HCT116 (cell line): ENCODE measurements at regions not wholly inside any gene's neighbourhood (a gene's known extent, or its start where the extent isn't known, plus 50 kb on each side); places are given as distances from the start of the nearest gene placed in this dataset.

Experiments used
- ATAC-seq: fragments of 200-7000 bp; cut with Tn5 transposase; 2 replicates; pipeline ENCODE4 v1.9.1; 2020; ENCODE audit warnings: mild to moderate bottlenecking, moderate library complexity
- BruUV-seq: library from RNA; stranded (reverse); fragments of 400-500 nt; replicated peaks from 2 replicates; lab custom pipeline; 2021; lab: Mats Ljungman, UMichigan
- CTCF ChIA-PET: fragments of 300-600 bp; sonication (Branson Sonifier 250); formaldehyde crosslinking; loops from one replicate; lab custom pipeline; 2021; ENCODE audit warnings: antibody characterized with exemption; lab: Charles Lee
- POLR2A ChIA-PET: fragments of 300-600, 350-600 bp; sonication (Branson Sonifier 250); formaldehyde crosslinking; loops from one replicate; lab custom pipeline; 2021; ENCODE audit warnings: antibody characterized with exemption; lab: Charles Lee
- RAD21 ChIA-PET, 2 experiments: fragments of 300-600 bp; sonication (Branson Sonifier 250); formaldehyde crosslinking; loops; one replicate each; lab custom pipeline; 2023; ENCODE audit warnings: low total read pairs in 2 of 2; ENCODE audit not compliant: uncharacterized antibody in 2 of 2, unreplicated experiment in 2 of 2, low non-redundant PET in 1 of 2; lab: Charles Lee
- DNase-seq: peaks from one replicate; pipeline ENCODE4 v3.0.0-alpha.2; 2010; ENCODE audit warnings: low read depth, low spot score
- H2AFZ ChIP-seq: fragments of 200-600 bp; shearing (Covaris generic), sonication (generic); 2 replicates; pipeline ENCODE4 v1.6.1; 2017; ENCODE audit warnings: low read depth, mixed run types, mixed read lengths, antibody characterized with exemption, low read length; ENCODE audit not compliant: poor library complexity, severe bottlenecking
- H3K27ac ChIP-seq: 2 replicates; pipeline ENCODE4 v1.5.1; 2012; ENCODE audit warnings: low read depth, low read length
- H3K27me3 ChIP-seq: fragments of 200-600 bp; sonication (generic); 2 replicates; pipeline ENCODE4 v1.6.1; 2016; ENCODE audit warnings: mixed run types, low read length, mixed read lengths; ENCODE audit not compliant: insufficient read depth
- H3K36me3 ChIP-seq, 2 experiments: fragments of 200-500 bp in 1 of 2; fragments of 200-600 bp in 1 of 2; sonication (Bioruptor generic) in 1 of 2; sonication (generic) in 1 of 2; 2 replicates each; pipeline versions ENCODE4 v1.5.1 to v1.6.1; 2014 to 2016; ENCODE audit warnings: low read length in 2 of 2, inconsistent platforms in 1 of 2, mixed read lengths in 1 of 2, mixed run types in 1 of 2; ENCODE audit not compliant: insufficient read depth in 2 of 2, control insufficient read depth in 1 of 2
- H3K4me1 ChIP-seq, 2 experiments: fragments of 200-600 bp in 1 of 2; sonication (generic) in 1 of 2; 2 replicates each; pipeline versions ENCODE4 v1.5.1 to v1.6.1; 2012 to 2017; ENCODE audit warnings: low read length in 2 of 2, inconsistent platforms in 1 of 2, mild to moderate bottlenecking in 1 of 2, mixed read lengths in 1 of 2, mixed run types in 1 of 2, moderate library complexity in 1 of 2; ENCODE audit not compliant: insufficient read depth in 2 of 2, control insufficient read depth in 1 of 2
- H3K4me2 ChIP-seq: fragments of 200-600 bp; sonication (generic); 2 replicates; pipeline ENCODE4 v1.6.1; 2017; ENCODE audit warnings: mixed run types, low read length, mixed read lengths
- H3K4me3 ChIP-seq, 2 experiments: fragments of 200-600 bp in 1 of 2; sonication (generic) in 1 of 2; replicated peaks in 1 of 2; 2 replicates each; pipeline ENCODE4 v1.5.1; 2011 to 2016; ENCODE audit warnings: low read length in 2 of 2, control low read depth in 1 of 2, low read depth in 1 of 2, mild to moderate bottlenecking in 1 of 2, mixed read lengths in 1 of 2, mixed run types in 1 of 2
- H3K79me2 ChIP-seq: fragments of 200-600 bp; sonication (generic); 2 replicates; pipeline ENCODE4 v1.6.1; 2017; ENCODE audit warnings: mild to moderate bottlenecking, mixed run types, low read length, moderate library complexity, mixed read lengths; ENCODE audit not compliant: insufficient read depth
- H3K9ac ChIP-seq: fragments of 200-600 bp; sonication (generic); 2 replicates; pipeline ENCODE4 v1.6.1; 2016; ENCODE audit warnings: low read length, mixed read lengths
- H3K9me2 ChIP-seq: fragments of 200-600 bp; sonication (generic), shearing (Covaris generic); 2 replicates; pipeline ENCODE4 v1.6.1; 2017; ENCODE audit warnings: mixed run types, mild to moderate bottlenecking, moderate library complexity; ENCODE audit not compliant: insufficient read depth
- H3K9me3 ChIP-seq, 2 experiments: fragments of 200-500 bp in 1 of 2; fragments of 200-600 bp in 1 of 2; sonication (Bioruptor generic) in 1 of 2; sonication (generic) in 1 of 2; 2 replicates each; pipeline ENCODE4 v1.6.1; 2014 to 2017; ENCODE audit warnings: low read length in 2 of 2, mixed read lengths in 2 of 2, inconsistent platforms in 1 of 2, low read depth in 1 of 2, mild to moderate bottlenecking in 1 of 2, mixed run types in 1 of 2, moderate library complexity in 1 of 2; ENCODE audit not compliant: control insufficient read depth in 1 of 2, insufficient read depth in 1 of 2
- H4K20me1 ChIP-seq: fragments of 200-600 bp; sonication (generic), shearing (Covaris generic); 2 replicates; pipeline ENCODE4 v1.6.1; 2017; ENCODE audit warnings: mixed run types, mild to moderate bottlenecking, moderate library complexity; ENCODE audit not compliant: insufficient read depth
- ATF3 ChIP-seq: IDR thresholded peaks from 2 replicates; pipeline ENCODE4 v1.6.1; 2012
- CBX3 ChIP-seq: IDR thresholded peaks from 2 replicates; pipeline ENCODE4 v1.6.1; 2012; ENCODE audit warnings: low read depth
- CTCF ChIP-seq, 3 experiments: fragments of 200-600 bp in 1 of 3; sonication (generic) in 1 of 3; IDR thresholded peaks in 2 of 3; conservative IDR thresholded peaks in 1 of 3; 2 replicates each; pipeline ENCODE4 v1.5.1; 2012 to 2017; ENCODE audit warnings: low read depth in 2 of 3, low read length in 2 of 3, antibody characterized with exemption in 1 of 3, borderline replicate concordance in 1 of 3, control low read depth in 1 of 3, mild to moderate bottlenecking in 1 of 3, mixed read lengths in 1 of 3, mixed run types in 1 of 3, moderate library complexity in 1 of 3; ENCODE audit not compliant: insufficient read depth in 1 of 3
- EGR1 ChIP-seq: IDR thresholded peaks from 2 replicates; pipeline ENCODE4 v1.6.1; 2012; ENCODE audit warnings: low read depth
- ELF1 ChIP-seq: IDR thresholded peaks from 2 replicates; pipeline ENCODE4 v1.6.1; 2012; ENCODE audit warnings: low read depth, borderline replicate concordance
- EZH2 ChIP-seq: fragments of 200-600 bp; sonication (generic); IDR thresholded peaks from 2 replicates; pipeline ENCODE4 v1.6.1; 2017; ENCODE audit warnings: antibody characterized with exemption, mixed run types
- FOSL1 ChIP-seq: IDR thresholded peaks from 2 replicates; pipeline ENCODE4 v1.6.1; 2012; ENCODE audit warnings: low read depth
- JUND ChIP-seq: IDR thresholded peaks from 2 replicates; pipeline ENCODE4 v1.6.1; 2012
- POLR2AphosphoS5 ChIP-seq: IDR thresholded peaks from 2 replicates; pipeline ENCODE4 v1.6.1; 2011; ENCODE audit warnings: mild to moderate bottlenecking, low read depth, low read length, moderate library complexity
- RAD21 ChIP-seq: IDR thresholded peaks from 2 replicates; pipeline ENCODE4 v1.6.1; 2012; ENCODE audit warnings: low read depth, mild to moderate bottlenecking
- SIN3A ChIP-seq: IDR thresholded peaks from 2 replicates; pipeline ENCODE4 v1.6.1; 2012; ENCODE audit warnings: low read depth
- YY1 ChIP-seq: IDR thresholded peaks from 2 replicates; pipeline ENCODE4 v1.6.1; 2011; ENCODE audit warnings: low read length, low read depth, moderate library complexity, mild to moderate bottlenecking; ENCODE audit not compliant: insufficient replicate concordance; ENCODE audit errors: extremely low read depth
- ZFX ChIP-seq: fragments of 450-650 bp; IDR thresholded peaks from 2 replicates; pipeline ENCODE4 v1.6.1; 2017
- intact Hi-C: fragments of 100-400 bp; cut with micrococcal nuclease; formaldehyde crosslinking; loops from 2 replicates; pipeline ENCODE4 v1.10.0; 2022
- TF ChIP-seq, protein P1 (sequence below): IDR thresholded peaks from 2 replicates; pipeline ENCODE4 v1.6.1; 2012

DNA sequence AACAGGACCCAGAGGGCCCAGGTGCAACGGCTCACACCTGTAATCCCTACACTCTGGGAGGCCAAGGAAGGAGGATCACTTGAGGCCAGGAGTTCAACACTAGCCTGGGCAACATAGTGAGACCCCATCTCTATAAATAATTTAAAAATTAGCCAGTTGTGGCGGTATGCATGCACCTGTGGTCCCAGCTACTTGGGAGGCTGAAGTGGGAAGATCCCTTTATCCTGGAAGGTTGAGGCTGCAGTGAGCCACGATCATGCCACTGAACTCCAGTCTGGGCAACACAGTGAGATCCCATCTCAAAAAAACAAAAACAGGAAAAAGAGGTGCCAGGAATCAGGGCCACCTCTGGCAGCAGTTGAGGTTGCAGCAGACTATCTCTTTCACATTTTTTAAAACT is 85.7 kb upstream of the NUDT7 start:
- H4K20me1 ChIP-seq, result no peaks in the 10 kb centered on the region
- H3K79me2 ChIP-seq, result no peaks in the 10 kb centered on the region
- POLR2A ChIA-PET, result no interaction called here
- no peak overlapping the region for H3K9ac ChIP-seq
- no peaks in the 10 kb centered on the region for H3K9me2 ChIP-seq
- intact Hi-C loops, result no loop called here
- H3K4me1 ChIP-seq, result no peaks in the 10 kb centered on the region
- RAD21 ChIA-PET, result no interaction called here
- CTCF ChIA-PET, result no interaction called here
- BruUV-seq, result no TSS peak
- TF ChIP-seq EZH2, result no peak
- TF ChIP-seq YY1, result no peak
- TF ChIP-seq FOSL1, result no peak
- TF ChIP-seq ZFX, result no peak
- no peak for TF ChIP-seq EGR1
- no peak for TF ChIP-seq JUND
- TF ChIP-seq RAD21, result no peak
- no peak for TF ChIP-seq CTCF (IDR thresholded peaks at IDR 0.05 in 2 of 3, conservative IDR thresholded peaks at IDR 0.05 in 1 of 3; ENCODE audit: borderline replicate concordance in 1 of 3, insufficient read depth in 1 of 3, low read depth in 2 of 3, low read length in 2 of 3)
- TF ChIP-seq POLR2AphosphoS5, result no peak
- no peak for TF ChIP-seq ATF3
- no peak for TF ChIP-seq ELF1
- no peak for TF ChIP-seq SIN3A
- TF ChIP-seq, protein P1, sequence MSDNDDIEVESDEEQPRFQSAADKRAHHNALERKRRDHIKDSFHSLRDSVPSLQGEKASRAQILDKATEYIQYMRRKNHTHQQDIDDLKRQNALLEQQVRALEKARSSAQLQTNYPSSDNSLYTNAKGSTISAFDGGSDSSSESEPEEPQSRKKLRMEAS, result no peak
- TF ChIP-seq CBX3, result no peak
- DNase-seq (no peak), ATAC-seq (no peak)
- H3K9me3 ChIP-seq, result no peaks in the 10 kb centered on the region
- no peak overlapping the region for H2AFZ ChIP-seq
- no peak overlapping the region for H3K4me3 ChIP-seq
- no peak overlapping the region for H3K27ac ChIP-seq
- H3K4me2 ChIP-seq, result no peak overlapping the region
- peaks cover 53% of the 10 kb centered on the region for H3K27me3 ChIP-seq
- H3K36me3 ChIP-seq, result no peaks in the 10 kb centered on the region
